ENCODE measurements at regions not wholly inside any gene's neighbourhood (a gene's known extent, or its start where the extent isn't known, plus 50 kb on each side); places are given as distances from the start of the nearest gene placed in this dataset.

GRCh38 chr20:60463798-60464197, 505.6 kb downstream of the CDH26 start:
- Histone ChIP-seq H4K20me1 (ENCODE audit: low read length) (no peaks in the 10 kb centered on the region), H3K27me3 (ENCODE audit: low read length) (no peaks in the 10 kb centered on the region), H3K4me2 (ENCODE audit: low read length) (no peak overlapping the region), H3K27ac (ENCODE audit: low read length) (no peak overlapping the region), H3K4me3 (ENCODE audit: low read length) (no peak overlapping the region), H3K36me3 (ENCODE audit: low read depth, low read length) (no peaks in the 10 kb centered on the region), H3K9ac (ENCODE audit: low read length) (no peak overlapping the region), H3K9me3 (ENCODE audit: low read length) (peaks cover 24% of the 10 kb centered on the region; the same call in 1 of the 2 replicates), H2AFZ (ENCODE audit: low read length) (no peak overlapping the region), H3K79me2 (ENCODE audit: low read length) (no peaks in the 10 kb centered on the region), H3K9me2 (replicated peaks; ENCODE audit: low read length) (no peaks in the 10 kb centered on the region), H3F3A (ENCODE audit: low read length, unreplicated experiment) (no peaks in the 10 kb centered on the region), H3K4me1 (ENCODE audit: insufficient read depth, low read length) (no peaks in the 10 kb centered on the region)
- TF ChIP-seq EZH2phosphoT487 (IDR thresholded peaks at IDR 0.05; ENCODE audit: borderline replicate concordance, low read length): no peak
- intact Hi-C loops (cut with micrococcal nuclease): no loop called here
- DNase-seq: no peak
- no peak for ATAC-seq
- CTCF ChIA-PET: no interaction called here
- POLR2A ChIA-PET (ENCODE audit: unreplicated experiment): no interaction called here
- no TSS peak for BruUV-seq (replicated peaks)

- Histone ChIP-seq H3K9me3 (ENCODE audit: low read length) (peaks cover 17% of the 10 kb centered on the region; the same call in 1 of the 2 replicates), H2AFZ (ENCODE audit: low read length) (no peak overlapping the region), H3K9ac (ENCODE audit: low read length) (no peak overlapping the region), H3K27me3 (ENCODE audit: low read length) (no peaks in the 10 kb centered on the region), H3K36me3 (ENCODE audit: low read depth, low read length) (no peaks in the 10 kb centered on the region), H3K27ac (ENCODE audit: low read length) (no peak overlapping the region), H3K4me2 (ENCODE audit: low read length) (no peak overlapping the region), H4K20me1 (ENCODE audit: low read length) (no peaks in the 10 kb centered on the region), H3K4me1 (ENCODE audit: insufficient read depth, low read length) (no peaks in the 10 kb centered on the region), H3K4me3 (ENCODE audit: low read length) (no peak overlapping the region), H3F3A (ENCODE audit: low read length, unreplicated experiment) (no peaks in the 10 kb centered on the region), H3K79me2 (ENCODE audit: low read length) (no peaks in the 10 kb centered on the region), H3K9me2 (replicated peaks; ENCODE audit: low read length) (no peaks in the 10 kb centered on the region)
- ATAC-seq (no peak), DNase-seq (no peak)
- intact Hi-C loops (cut with micrococcal nuclease): no loop called here
- ChIA-PET CTCF (no interaction called here), POLR2A (ENCODE audit: unreplicated experiment) (no interaction called here)
- no TSS peak for BruUV-seq (replicated peaks)
- TF ChIP-seq EZH2phosphoT487 (IDR thresholded peaks at IDR 0.05; ENCODE audit: borderline replicate concordance, low read length): no peak
- no peak for TF ChIP-seq EZH2 (IDR thresholded peaks at IDR 0.05; ENCODE audit: low read length, unreplicated experiment)
- no peak for TF ChIP-seq CTCF (conservative IDR thresholded peaks at IDR 0.05; ENCODE audit: low read depth, low read length)
Measured at GRCh38 chr20:60465439-60465838, 507.2 kb downstream of the CDH26 start.

- peaks cover 11% of the 10 kb centered on the region; the same call in 1 of the 2 replicates for H3K9me3 ChIP-seq (ENCODE audit: low read length)
- H3F3A ChIP-seq (ENCODE audit: low read length, unreplicated experiment): no peaks in the 10 kb centered on the region
- H2AFZ ChIP-seq (ENCODE audit: low read length): no peak overlapping the region
- no peaks in the 10 kb centered on the region for H3K79me2 ChIP-seq (ENCODE audit: low read length)
- ATAC-seq (no peak), DNase-seq (no peak)
- no peaks in the 10 kb centered on the region for H3K4me1 ChIP-seq (ENCODE audit: insufficient read depth, low read length)
- H4K20me1 ChIP-seq (ENCODE audit: low read length): no peaks in the 10 kb centered on the region
- TF ChIP-seq EZH2phosphoT487 (IDR thresholded peaks at IDR 0.05; ENCODE audit: borderline replicate concordance, low read length) (no peak), CTCF (conservative IDR thresholded peaks at IDR 0.05; ENCODE audit: low read depth, low read length) (no peak), EZH2 (IDR thresholded peaks at IDR 0.05; ENCODE audit: low read length, unreplicated experiment) (no peak)
- CTCF ChIA-PET: no interaction called here
- no peaks in the 10 kb centered on the region for H3K36me3 ChIP-seq (ENCODE audit: low read depth, low read length)
- no peaks in the 10 kb centered on the region for H3K27me3 ChIP-seq (ENCODE audit: low read length)
- no peak overlapping the region for H3K9ac ChIP-seq (ENCODE audit: low read length)
- intact Hi-C loops (cut with micrococcal nuclease): no loop called here
- POLR2A ChIA-PET (ENCODE audit: unreplicated experiment): no interaction called here
- no peaks in the 10 kb centered on the region for H3K9me2 ChIP-seq (replicated peaks; ENCODE audit: low read length)
- no peak overlapping the region for H3K27ac ChIP-seq (ENCODE audit: low read length)
- no peak overlapping the region for H3K4me3 ChIP-seq (ENCODE audit: low read length)
- H3K4me2 ChIP-seq (ENCODE audit: low read length): no peak overlapping the region
- BruUV-seq (replicated peaks): no TSS peak
Measured at GRCh38 chr20:60465993-60466686, 507.9 kb downstream of the CDH26 start.
